ENCODE measurements at regions not wholly inside any gene's neighbourhood (a gene's known extent, or its start where the extent isn't known, plus 50 kb on each side); places are given as distances from the start of the nearest gene placed in this dataset.

- no peak for TF ChIP-seq SIN3A (IDR thresholded peaks at IDR 0.05; ENCODE audit: borderline replicate concordance, insufficient read depth, low read length)
- TF ChIP-seq TAF1 (IDR thresholded peaks at IDR 0.05; ENCODE audit: borderline replicate concordance, insufficient read depth, low read length), result no peak
- no peak for TF ChIP-seq FOXP2 (optimal IDR thresholded peaks at IDR 0.05; ENCODE audit: borderline replicate concordance, extremely low read depth, extremely low read length, insufficient read depth)
- no peak for TF ChIP-seq POLR2AphosphoS5 (IDR thresholded peaks at IDR 0.05; ENCODE audit: low read depth, low read length)
- TF ChIP-seq REST (IDR thresholded peaks at IDR 0.05; ENCODE audit: insufficient read depth in 1 of 2, low read depth in 2 of 2, low read length in 2 of 2), result no peak
Observed at GRCh38 chr11:130728185-130729180, 187.8 kb downstream of the SNX19 start.

GRCh38 chr11:130729193-130729592, 187.1 kb downstream of the SNX19 start:
- TF ChIP-seq POLR2AphosphoS5 (IDR thresholded peaks at IDR 0.05; ENCODE audit: low read depth, low read length) (no peak), SIN3A (IDR thresholded peaks at IDR 0.05; ENCODE audit: borderline replicate concordance, insufficient read depth, low read length) (no peak), TAF1 (IDR thresholded peaks at IDR 0.05; ENCODE audit: borderline replicate concordance, insufficient read depth, low read length) (no peak), REST (IDR thresholded peaks at IDR 0.05; ENCODE audit: insufficient read depth in 1 of 2, low read depth in 2 of 2, low read length in 2 of 2) (no peak), FOXP2 (optimal IDR thresholded peaks at IDR 0.05; ENCODE audit: borderline replicate concordance, extremely low read depth, extremely low read length, insufficient read depth) (no peak)

- TF ChIP-seq FOXP2 (optimal IDR thresholded peaks at IDR 0.05; ENCODE audit: borderline replicate concordance, extremely low read depth, extremely low read length, insufficient read depth) (no peak), TAF1 (IDR thresholded peaks at IDR 0.05; ENCODE audit: borderline replicate concordance, insufficient read depth, low read length) (no peak), POLR2AphosphoS5 (IDR thresholded peaks at IDR 0.05; ENCODE audit: low read depth, low read length) (no peak), SIN3A (IDR thresholded peaks at IDR 0.05; ENCODE audit: borderline replicate concordance, insufficient read depth, low read length) (no peak), REST (IDR thresholded peaks at IDR 0.05; ENCODE audit: insufficient read depth in 1 of 2, low read depth in 2 of 2, low read length in 2 of 2) (no peak)
Observed at GRCh38 chr11:130729678-130730300, 186.5 kb downstream of the SNX19 start.

GRCh38 chr11:130731401-130731800, 184.9 kb downstream of the SNX19 start:
- TF ChIP-seq POLR2AphosphoS5 (IDR thresholded peaks at IDR 0.05; ENCODE audit: low read depth, low read length) (no peak), TAF1 (IDR thresholded peaks at IDR 0.05; ENCODE audit: borderline replicate concordance, insufficient read depth, low read length) (no peak), SIN3A (IDR thresholded peaks at IDR 0.05; ENCODE audit: borderline replicate concordance, insufficient read depth, low read length) (no peak), REST (IDR thresholded peaks at IDR 0.05; ENCODE audit: insufficient read depth in 1 of 2, low read depth in 2 of 2, low read length in 2 of 2) (no peak), FOXP2 (optimal IDR thresholded peaks at IDR 0.05; ENCODE audit: borderline replicate concordance, extremely low read depth, extremely low read length, insufficient read depth) (no peak)

All from PFSK-1 (cell line).